ENCODE measurements at regions not wholly inside any gene's neighbourhood (a gene's known extent, or its start where the extent isn't known, plus 50 kb on each side); places are given as distances from the start of the nearest gene placed in this dataset.

GRCh38 chr19:30744741-30745475 is 372.7 kb downstream of the ZNF536 start:
- FAIRE-seq (no peak), DNase-seq (ENCODE audit: insufficient read length, low spot score) (no peak)
- TF ChIP-seq POLR2A (IDR thresholded peaks at IDR 0.05; ENCODE audit: low read depth, low read length), result no peak

DNA sequence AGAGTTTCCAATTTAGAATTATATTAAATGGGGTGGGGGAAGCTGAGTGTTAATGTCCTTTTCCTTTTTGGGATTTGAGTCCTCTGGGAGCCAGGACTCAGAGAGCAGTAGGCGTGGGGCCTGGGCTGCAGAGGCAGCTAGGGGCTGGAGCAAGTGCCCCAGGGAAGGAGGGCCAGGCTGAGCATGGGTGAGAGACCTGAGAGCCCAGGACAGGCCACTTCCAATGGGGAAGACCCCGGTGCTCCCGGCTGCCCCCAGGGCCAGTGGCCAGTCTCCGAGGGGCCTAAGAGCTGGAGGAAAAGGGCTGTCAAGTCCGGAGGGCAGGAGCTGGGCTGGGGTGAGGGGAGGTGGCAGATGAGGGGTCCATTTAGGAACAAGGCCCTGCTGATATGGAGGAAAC is 371.5 kb downstream of the ZNF536 start:
- TF ChIP-seq POLR2A (IDR thresholded peaks at IDR 0.05; ENCODE audit: low read depth, low read length), result no peak
- DNase-seq (ENCODE audit: insufficient read length, low spot score), result no peak
- no peak for FAIRE-seq

- TF ChIP-seq POLR2A (IDR thresholded peaks at IDR 0.05; ENCODE audit: low read depth, low read length), result no peak
- FAIRE-seq (no peak), DNase-seq (ENCODE audit: insufficient read length, low spot score) (no peak)
Observed at GRCh38 chr19:30743011-30743410, 370.8 kb downstream of the ZNF536 start.

- DNase-seq (ENCODE audit: insufficient read length, low spot score) (no peak), FAIRE-seq (no peak)
- no peak for TF ChIP-seq POLR2A (IDR thresholded peaks at IDR 0.05; ENCODE audit: low read depth, low read length)
Observed at GRCh38 chr19:30742406-30742938, 370.3 kb downstream of the ZNF536 start.

- no peak for TF ChIP-seq POLR2A (IDR thresholded peaks at IDR 0.05; ENCODE audit: low read depth, low read length)
- DNase-seq (ENCODE audit: insufficient read length, low spot score) (no peak), FAIRE-seq (no peak)
Observed at GRCh38 chr19:30741566-30741965, 369.4 kb downstream of the ZNF536 start.

DNA sequence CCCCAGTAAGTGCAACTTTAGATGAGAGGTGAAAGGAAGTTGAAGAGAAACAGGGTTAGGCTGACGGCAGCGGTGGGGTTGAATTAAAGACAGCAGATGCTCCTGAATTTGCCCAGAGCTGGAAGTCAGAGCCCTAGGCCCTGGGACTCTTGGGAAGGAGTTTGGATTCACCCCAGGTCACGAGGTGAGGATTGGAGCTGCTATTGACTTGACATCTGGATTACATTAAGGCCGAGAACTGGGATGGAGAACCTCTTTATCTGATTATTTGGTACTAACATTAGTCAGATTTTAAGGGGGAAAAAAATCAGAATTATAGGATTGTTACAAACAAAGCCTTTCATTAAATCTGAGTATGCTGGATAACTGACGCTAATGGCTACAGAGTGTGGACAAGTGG is 367.2 kb downstream of the ZNF536 start:
- DNase-seq (ENCODE audit: insufficient read length, low spot score) (no peak), FAIRE-seq (no peak)
- no peak for TF ChIP-seq POLR2A (IDR thresholded peaks at IDR 0.05; ENCODE audit: low read depth, low read length)

DNA sequence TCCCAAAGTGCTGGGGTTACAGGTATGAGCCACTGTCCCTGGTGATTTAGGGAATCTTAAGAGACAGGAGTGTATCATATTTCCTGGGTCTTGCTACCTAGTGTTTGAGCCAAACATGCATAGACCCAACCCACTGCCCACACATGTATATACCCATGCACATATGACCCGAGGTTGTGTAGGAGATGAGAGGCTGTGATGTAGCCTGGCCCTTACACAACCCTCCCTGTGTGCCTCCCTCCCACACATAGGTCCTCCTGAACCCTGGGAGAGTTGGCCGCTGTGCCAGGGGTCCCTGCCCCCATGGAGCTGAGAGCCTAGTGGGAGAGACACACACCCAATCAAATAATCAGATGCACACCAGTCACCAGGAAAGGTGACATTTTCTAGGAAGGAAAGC is 365.9 kb downstream of the ZNF536 start:
- no peak for DNase-seq (ENCODE audit: insufficient read length, low spot score)
- FAIRE-seq, result no peak
- TF ChIP-seq POLR2A (IDR thresholded peaks at IDR 0.05; ENCODE audit: low read depth, low read length), result no peak

DNA sequence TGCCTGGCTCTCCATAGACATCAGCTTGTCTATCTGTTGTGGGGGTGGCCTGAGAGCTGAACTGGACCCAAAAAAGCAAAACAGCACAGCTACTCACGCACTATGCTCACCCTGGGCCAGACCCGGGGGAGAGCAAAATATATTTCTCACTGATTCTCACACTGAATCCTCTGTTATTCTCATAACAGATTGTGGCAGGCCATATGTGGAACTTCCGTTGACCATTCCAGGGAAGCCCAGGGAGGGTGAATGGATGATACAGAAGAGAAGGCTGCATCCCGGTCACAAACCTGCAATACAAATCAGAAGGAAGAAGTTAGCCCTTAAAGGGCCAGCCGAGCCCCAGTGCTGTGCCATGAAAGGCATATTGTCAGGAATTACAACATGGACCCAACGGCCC is 362.5 kb downstream of the ZNF536 start:
- TF ChIP-seq POLR2A (IDR thresholded peaks at IDR 0.05; ENCODE audit: low read depth, low read length), result no peak
- FAIRE-seq (no peak), DNase-seq (ENCODE audit: insufficient read length, low spot score) (no peak)

GRCh38 chr19:30733826-30734550 is 361.8 kb downstream of the ZNF536 start:
- FAIRE-seq, result no peak
- TF ChIP-seq POLR2A (IDR thresholded peaks at IDR 0.05; ENCODE audit: low read depth, low read length), result no peak
- no peak for DNase-seq (ENCODE audit: insufficient read length, low spot score)

DNA sequence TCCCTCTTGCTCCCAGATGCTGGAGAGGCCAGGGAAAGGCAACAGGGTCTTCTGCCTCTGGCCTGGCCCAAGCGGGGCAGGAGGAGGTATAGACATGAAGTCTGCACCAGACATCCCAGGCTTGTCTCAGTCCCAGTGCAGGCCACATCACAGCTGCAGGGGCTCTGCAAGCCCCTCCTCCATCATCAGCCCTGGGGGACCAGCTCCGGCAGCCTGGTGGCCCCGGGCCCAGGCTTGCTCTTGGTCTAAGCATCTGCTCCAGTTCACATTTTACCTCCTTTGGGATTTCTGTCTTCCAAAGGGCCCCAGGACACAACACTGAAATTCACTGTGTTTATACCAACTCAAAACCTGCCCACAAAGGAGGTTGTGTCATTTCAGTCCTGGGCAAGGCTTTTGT is 359.4 kb downstream of the ZNF536 start:
- FAIRE-seq (no peak), DNase-seq (ENCODE audit: insufficient read length, low spot score) (no peak)
- TF ChIP-seq POLR2A (IDR thresholded peaks at IDR 0.05; ENCODE audit: low read depth, low read length), result no peak

GRCh38 chr19:30729451-30729850 is 357.3 kb downstream of the ZNF536 start:
- DNase-seq (ENCODE audit: insufficient read length, low spot score) (no peak), FAIRE-seq (no peak)
- no peak for TF ChIP-seq POLR2A (IDR thresholded peaks at IDR 0.05; ENCODE audit: low read depth, low read length)

DNA sequence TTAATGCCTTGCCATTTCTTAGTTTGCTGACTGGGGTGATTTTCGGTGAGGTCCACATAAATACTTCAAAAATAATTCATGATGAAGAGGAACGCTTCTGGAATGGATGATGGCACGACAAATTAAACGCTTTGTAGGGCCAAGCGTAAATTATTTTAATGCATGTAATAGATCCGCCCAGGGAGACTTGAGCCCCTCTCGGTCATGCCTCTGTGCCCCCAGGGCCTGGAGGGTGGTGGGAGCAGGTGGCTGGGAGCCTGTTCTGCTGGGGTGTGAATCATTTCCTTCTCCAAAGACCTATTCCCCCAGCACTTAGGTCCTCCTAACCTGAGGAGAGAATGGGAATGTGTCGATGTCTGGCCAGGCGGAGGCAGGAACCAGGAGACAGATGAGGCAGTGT is 350.6 kb downstream of the ZNF536 start:
- TF ChIP-seq POLR2A (IDR thresholded peaks at IDR 0.05; ENCODE audit: low read depth, low read length), result no peak
- FAIRE-seq (no peak), DNase-seq (ENCODE audit: insufficient read length, low spot score) (no peak)

GRCh38 chr19:30722186-30722585 is 350.0 kb downstream of the ZNF536 start:
- FAIRE-seq (no peak), DNase-seq (ENCODE audit: insufficient read length, low spot score) (no peak)
- no peak for TF ChIP-seq POLR2A (IDR thresholded peaks at IDR 0.05; ENCODE audit: low read depth, low read length)

DNA sequence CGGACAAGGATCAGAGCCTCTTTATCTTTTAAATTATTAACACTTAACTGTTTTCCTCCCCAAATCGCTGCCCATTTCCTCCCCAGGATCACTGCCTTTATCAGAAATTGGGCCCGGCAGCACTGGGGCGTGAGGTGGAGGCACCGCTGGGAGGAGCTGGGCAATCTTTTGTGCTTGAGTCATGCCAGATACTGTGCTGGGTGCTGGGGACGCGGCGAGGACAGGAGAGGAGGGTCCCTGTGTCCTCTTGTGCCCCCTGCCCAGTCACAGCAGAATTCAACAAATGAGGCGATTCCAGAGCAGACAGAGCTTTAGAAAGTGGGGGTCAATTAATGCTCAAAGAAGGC is 347.8 kb downstream of the ZNF536 start:
- FAIRE-seq (no peak), DNase-seq (ENCODE audit: insufficient read length, low spot score) (no peak)
- TF ChIP-seq POLR2A (IDR thresholded peaks at IDR 0.05; ENCODE audit: low read depth, low read length), result no peak

Measured in H54 (cell line).